Uterus (tissue), 3 donors: ENCODE measurements at regions not wholly inside any gene's neighbourhood (a gene's known extent, or its start where the extent isn't known, plus 50 kb on each side); places are given as distances from the start of the nearest gene placed in this dataset.

ENCODE experiments used
- DNase-seq, 2 donors: peaks; one replicate each; pipeline ENCODE4 v3.0.0-alpha.2; 2019 to 2020
- H3K27ac ChIP-seq, 2 donors: fragments of 200-600 bp; sonication (generic); 1 replicate in 1 of 2; 2 replicates in 1 of 2; pipeline ENCODE4 v1.5.1; 2016 to 2018
- H3K27me3 ChIP-seq, 2 donors: fragments of 200-600 bp; sonication (generic); one replicate each; pipeline ENCODE4 v1.5.1; 2018 to 2019; ENCODE audit warnings: control low read depth in 1 of 2
- H3K36me3 ChIP-seq, 2 donors: fragments of 200-600 bp; sonication (generic); one replicate each; pipeline ENCODE4 v1.5.1; 2019; ENCODE audit warnings: control low read depth in 1 of 2
- H3K4me1 ChIP-seq, 2 donors: fragments of 200-600 bp; sonication (generic); one replicate each; pipeline ENCODE4 v1.5.1; 2018 to 2019; ENCODE audit warnings: control low read depth in 1 of 2
- H3K4me3 ChIP-seq, 2 donors: fragments of 200-600 bp; sonication (generic); 1 replicate in 1 of 2; 2 replicates in 1 of 2; pipeline ENCODE4 v1.5.1; 2018 to 2019; ENCODE audit warnings: mild to moderate bottlenecking in 1 of 2
- H3K9me3 ChIP-seq, 2 donors: fragments of 200-600 bp; sonication (generic); one replicate each; pipeline ENCODE4 v1.5.1; 2019; ENCODE audit warnings: control low read depth in 1 of 2
- POLR2A ChIP-seq, 2 donors: fragments of 450-650 bp; IDR thresholded peaks; one replicate each; pipeline ENCODE4 v1.6.1; 2016; ENCODE audit warnings: antibody characterized with exemption in 2 of 2, mild to moderate bottlenecking in 1 of 2, moderate library complexity in 1 of 2
- intact Hi-C: fragments of 100-400 bp; cut with DNase I; formaldehyde crosslinking; loops from one replicate; pipeline ENCODE4 v1.15.1; 2023; ENCODE audit warnings: low total_unique reads
- TF ChIP-seq, protein P1 (sequence below), 4 experiments: fragments of 200-600 bp in 2 of 4; fragments of 450-650 bp in 2 of 4; sonication (generic) in 2 of 4; IDR thresholded peaks; one replicate each; pipeline ENCODE4 v1.5.1; 2016 to 2019; ENCODE audit warnings: antibody characterized with exemption in 4 of 4, mild to moderate bottlenecking in 2 of 4, moderate library complexity in 1 of 4
- donor health status: DM: yes; HTN: yes; CAD: no.

DNA sequence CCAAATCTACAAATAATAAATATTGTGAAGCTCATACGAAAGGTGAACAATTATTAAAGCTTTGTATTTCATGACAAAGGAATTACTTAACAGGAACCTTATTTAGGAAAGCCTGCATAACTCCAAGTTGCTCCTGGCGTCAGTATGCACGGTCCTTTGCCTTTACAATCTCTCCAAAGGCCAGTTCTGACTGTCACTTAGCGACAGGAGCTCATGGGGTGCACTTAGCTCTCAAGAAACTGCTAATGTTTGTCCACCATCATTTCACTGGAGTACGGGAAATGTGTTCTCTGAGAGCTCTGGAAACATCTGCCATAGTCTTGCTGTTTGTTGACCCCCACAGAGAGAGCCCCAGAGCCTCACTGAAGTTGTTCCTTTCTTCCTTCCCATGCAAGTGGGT lies 781.5 kb upstream of the POM121L12 start:
- Histone ChIP-seq H3K4me3 (no peak overlapping the region), H3K27me3 (no peaks in the 10 kb centered on the region), H3K36me3 (no peaks in the 10 kb centered on the region), H3K9me3 (no peaks in the 10 kb centered on the region), H3K4me1 (no peaks in the 10 kb centered on the region), H3K27ac (no peak overlapping the region)
- intact Hi-C loops: no loop called here
- DNase-seq: no peak
- TF ChIP-seq, protein P1, sequence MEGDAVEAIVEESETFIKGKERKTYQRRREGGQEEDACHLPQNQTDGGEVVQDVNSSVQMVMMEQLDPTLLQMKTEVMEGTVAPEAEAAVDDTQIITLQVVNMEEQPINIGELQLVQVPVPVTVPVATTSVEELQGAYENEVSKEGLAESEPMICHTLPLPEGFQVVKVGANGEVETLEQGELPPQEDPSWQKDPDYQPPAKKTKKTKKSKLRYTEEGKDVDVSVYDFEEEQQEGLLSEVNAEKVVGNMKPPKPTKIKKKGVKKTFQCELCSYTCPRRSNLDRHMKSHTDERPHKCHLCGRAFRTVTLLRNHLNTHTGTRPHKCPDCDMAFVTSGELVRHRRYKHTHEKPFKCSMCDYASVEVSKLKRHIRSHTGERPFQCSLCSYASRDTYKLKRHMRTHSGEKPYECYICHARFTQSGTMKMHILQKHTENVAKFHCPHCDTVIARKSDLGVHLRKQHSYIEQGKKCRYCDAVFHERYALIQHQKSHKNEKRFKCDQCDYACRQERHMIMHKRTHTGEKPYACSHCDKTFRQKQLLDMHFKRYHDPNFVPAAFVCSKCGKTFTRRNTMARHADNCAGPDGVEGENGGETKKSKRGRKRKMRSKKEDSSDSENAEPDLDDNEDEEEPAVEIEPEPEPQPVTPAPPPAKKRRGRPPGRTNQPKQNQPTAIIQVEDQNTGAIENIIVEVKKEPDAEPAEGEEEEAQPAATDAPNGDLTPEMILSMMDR (IDR thresholded peaks at IDR 0.05): no peak
- TF ChIP-seq POLR2A (IDR thresholded peaks at IDR 0.05): no peak

DNA sequence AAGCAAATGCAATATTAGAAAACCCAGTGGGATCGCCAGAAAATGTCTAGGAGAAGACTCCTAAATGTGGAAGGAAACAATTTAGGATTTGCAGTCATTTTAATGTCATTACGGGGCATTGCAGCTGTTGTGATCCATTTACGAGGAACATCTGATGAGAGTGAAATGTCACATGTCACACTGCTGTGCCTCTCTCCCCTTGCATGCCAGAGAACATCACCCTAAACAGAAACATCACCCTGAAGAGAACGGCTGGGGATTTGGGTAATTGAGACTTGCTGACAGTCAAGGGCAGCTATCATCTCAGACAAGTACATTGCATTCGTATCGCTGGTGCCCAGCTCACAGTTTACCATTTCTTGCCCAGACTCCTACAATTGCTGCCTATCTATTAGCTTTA lies 785.7 kb upstream of the POM121L12 start:
- intact Hi-C loops: no loop called here
- TF ChIP-seq, protein P1 (IDR thresholded peaks at IDR 0.05): no peak
- TF ChIP-seq POLR2A (IDR thresholded peaks at IDR 0.05): no peak
- H3K4me1 ChIP-seq: no peaks in the 10 kb centered on the region
- no peaks in the 10 kb centered on the region for H3K9me3 ChIP-seq
- no peak overlapping the region for H3K27ac ChIP-seq
- no peaks in the 10 kb centered on the region for H3K36me3 ChIP-seq
- no peaks in the 10 kb centered on the region for H3K27me3 ChIP-seq
- H3K4me3 ChIP-seq: no peak overlapping the region
- no peak for DNase-seq

DNA sequence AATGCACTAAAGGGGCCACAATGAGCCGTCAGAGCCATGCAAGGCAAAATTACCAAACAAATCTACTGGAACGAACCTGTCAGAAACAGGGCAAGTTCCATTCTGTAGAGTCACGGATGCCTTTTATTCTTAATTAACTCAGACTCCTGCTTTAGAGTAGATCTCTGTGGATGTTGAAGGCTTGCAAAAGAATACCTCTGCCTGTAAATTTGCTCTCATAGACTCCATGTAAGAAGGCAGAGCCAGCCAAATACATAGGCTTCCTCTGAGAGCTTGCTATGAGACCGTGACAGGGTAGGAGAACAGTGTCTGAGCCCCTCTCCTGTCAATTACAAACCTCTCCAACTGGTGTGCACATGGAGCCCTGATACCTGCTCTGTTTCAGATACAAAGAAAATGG lies 787.9 kb upstream of the POM121L12 start:
- Histone ChIP-seq H3K36me3 (no peaks in the 10 kb centered on the region), H3K4me1 (no peaks in the 10 kb centered on the region), H3K9me3 (no peaks in the 10 kb centered on the region), H3K27ac (no peak overlapping the region), H3K27me3 (no peaks in the 10 kb centered on the region), H3K4me3 (no peak overlapping the region)
- no peak for DNase-seq
- no peak for TF ChIP-seq POLR2A (IDR thresholded peaks at IDR 0.05)
- TF ChIP-seq, protein P1 (IDR thresholded peaks at IDR 0.05): no peak
- intact Hi-C loops: no loop called here

DNA sequence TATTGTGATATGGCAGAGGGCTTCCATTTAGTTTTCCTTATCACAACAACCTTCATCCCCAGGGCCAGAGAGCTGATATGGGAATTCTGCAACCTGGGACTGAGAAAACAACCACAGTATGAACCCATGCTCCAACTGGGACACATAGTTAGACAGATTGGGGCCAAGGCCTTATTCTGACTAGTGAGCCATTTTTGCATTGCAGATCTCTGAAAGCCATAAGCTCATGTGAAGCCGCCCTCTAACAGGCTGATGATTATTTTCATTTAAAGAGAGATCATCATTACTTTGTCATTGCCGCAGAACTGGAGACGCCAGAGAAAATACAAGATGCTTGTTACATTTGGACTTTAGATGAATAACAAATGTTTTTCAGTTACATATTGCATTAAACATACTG lies 791.7 kb upstream of the POM121L12 start:
- H3K27me3 ChIP-seq: no peaks in the 10 kb centered on the region
- intact Hi-C loops: no loop called here
- H3K9me3 ChIP-seq: no peaks in the 10 kb centered on the region
- no peak overlapping the region for H3K27ac ChIP-seq
- no peaks in the 10 kb centered on the region for H3K36me3 ChIP-seq
- no peak overlapping the region for H3K4me3 ChIP-seq
- no peak for TF ChIP-seq POLR2A (IDR thresholded peaks at IDR 0.05)
- TF ChIP-seq, protein P1 (IDR thresholded peaks at IDR 0.05): no peak
- H3K4me1 ChIP-seq: no peaks in the 10 kb centered on the region
- no peak for DNase-seq

DNA sequence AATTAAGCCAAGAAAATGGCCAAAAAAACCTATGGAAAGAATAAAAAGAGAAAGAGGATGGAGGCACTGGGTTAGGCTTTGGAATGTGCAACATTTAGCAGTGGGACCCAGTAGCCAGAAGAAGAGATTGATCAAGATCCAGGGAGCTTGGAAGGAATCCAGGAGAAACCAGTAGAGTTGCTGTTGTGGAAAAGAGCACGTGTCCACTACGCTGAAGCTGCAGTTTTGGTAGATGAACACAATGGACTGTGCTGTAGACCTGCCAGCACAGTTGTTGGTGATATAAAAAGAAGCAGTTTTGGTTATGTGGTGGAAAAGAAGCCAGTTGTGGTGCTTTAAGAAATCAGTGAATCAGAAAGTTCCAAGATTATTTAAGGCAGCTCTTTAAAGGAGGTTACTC lies 802.2 kb upstream of the POM121L12 start:
- no peak for TF ChIP-seq POLR2A (IDR thresholded peaks at IDR 0.05)
- TF ChIP-seq, protein P1 (IDR thresholded peaks at IDR 0.05): no peak
- no peaks in the 10 kb centered on the region for H3K4me1 ChIP-seq
- no peaks in the 10 kb centered on the region for H3K36me3 ChIP-seq
- no peak overlapping the region for H3K4me3 ChIP-seq
- intact Hi-C loops: no loop called here
- H3K27me3 ChIP-seq: no peaks in the 10 kb centered on the region
- DNase-seq: no peak
- no peaks in the 10 kb centered on the region for H3K9me3 ChIP-seq
- no peak overlapping the region for H3K27ac ChIP-seq
